H9 (cell line): ENCODE measurements at regions not wholly inside any gene's neighbourhood (a gene's known extent, or its start where the extent isn't known, plus 50 kb on each side); places are given as distances from the start of the nearest gene placed in this dataset.

Source experiments
- DNase-seq: peaks from one replicate; pipeline ENCODE4 v3.0.0-alpha.2; 2017
- H2AFZ ChIP-seq: one replicate; pipeline ENCODE4 v1.6.1; 2013; ENCODE audit warnings: mild to moderate bottlenecking, low read length, control low read depth, moderate library complexity
- H2AK5ac ChIP-seq: 2 replicates; pipeline ENCODE4 v1.6.1; 2013; ENCODE audit warnings: low read length, control low read depth, mixed read lengths; ENCODE audit not compliant: insufficient read length
- H2BK120ac ChIP-seq: one replicate; pipeline ENCODE4 v1.6.1; 2013; ENCODE audit warnings: low read depth, mild to moderate bottlenecking, low read length, control low read depth, inconsistent platforms; ENCODE audit not compliant: poor library complexity, severe bottlenecking
- H2BK12ac ChIP-seq: 2 replicates; pipeline ENCODE4 v1.6.1; 2013; ENCODE audit warnings: low read length, control low read depth, mixed read lengths, low read depth; ENCODE audit not compliant: insufficient read length
- H2BK15ac ChIP-seq: 2 replicates; pipeline ENCODE4 v1.6.1; 2013; ENCODE audit warnings: low read depth, low read length, control low read depth
- H2BK20ac ChIP-seq: one replicate; pipeline ENCODE4 v1.6.1; 2013; ENCODE audit warnings: low read depth, mild to moderate bottlenecking, low read length, control low read depth, inconsistent platforms; ENCODE audit not compliant: poor library complexity, severe bottlenecking
- H2BK5ac ChIP-seq: 2 replicates; pipeline ENCODE4 v1.6.1; 2013; ENCODE audit warnings: low read length, control low read depth, mixed read lengths; ENCODE audit not compliant: insufficient read length
- H3K14ac ChIP-seq: 2 replicates; pipeline ENCODE4 v1.6.1; 2013; ENCODE audit warnings: low read length, control low read depth; ENCODE audit not compliant: insufficient read depth
- H3K18ac ChIP-seq: 2 replicates; pipeline ENCODE4 v1.6.1; 2013; ENCODE audit warnings: low read depth, mild to moderate bottlenecking, mixed read lengths, low read length, control low read depth; ENCODE audit not compliant: insufficient read length
- H3K23ac ChIP-seq: 2 replicates; pipeline ENCODE4 v1.6.1; 2013; ENCODE audit warnings: low read length, control low read depth, mixed read lengths, low read depth; ENCODE audit not compliant: insufficient read length
- H3K23me2 ChIP-seq: 2 replicates; pipeline ENCODE4 v1.6.1; 2013; ENCODE audit warnings: low read depth, mild to moderate bottlenecking, mixed read lengths, low read length, control low read depth; ENCODE audit not compliant: insufficient read length, poor library complexity, severe bottlenecking
- H3K27ac ChIP-seq: 2 replicates; pipeline ENCODE4 v1.5.1; 2013; ENCODE audit warnings: low read length, control low read depth, mixed read lengths, low read depth; ENCODE audit not compliant: insufficient read length
- H3K27me3 ChIP-seq: 2 replicates; pipeline ENCODE4 v1.6.1; 2013; ENCODE audit warnings: low read length, control low read depth, inconsistent platforms; ENCODE audit not compliant: insufficient read depth
- H3K4ac ChIP-seq: 2 replicates; pipeline ENCODE4 v1.6.1; 2013; ENCODE audit warnings: low read depth, mild to moderate bottlenecking, control low read depth, inconsistent platforms, low read length, moderate library complexity
- H3K4me1 ChIP-seq: 2 replicates; pipeline ENCODE4 v1.6.1; 2013; ENCODE audit warnings: low read length, control low read depth, inconsistent platforms; ENCODE audit not compliant: insufficient read depth
- H3K4me2 ChIP-seq: 2 replicates; pipeline ENCODE4 v1.6.1; 2013; ENCODE audit warnings: low read length, control low read depth, mixed read lengths; ENCODE audit not compliant: insufficient read length, insufficient read depth
- H3K56ac ChIP-seq: 2 replicates; pipeline ENCODE4 v1.6.1; 2013; ENCODE audit warnings: low read depth, mild to moderate bottlenecking, mixed read lengths, low read length, control low read depth; ENCODE audit not compliant: insufficient read length
- H3K79me1 ChIP-seq: 2 replicates; pipeline ENCODE4 v1.6.1; 2013; ENCODE audit warnings: low read depth, mild to moderate bottlenecking, moderate library complexity, low read length, control low read depth, inconsistent platforms; ENCODE audit not compliant: insufficient read depth, poor library complexity, severe bottlenecking
- H3K79me2 ChIP-seq: 2 replicates; pipeline ENCODE4 v1.6.1; 2013; ENCODE audit warnings: low read length, control low read depth, inconsistent platforms; ENCODE audit not compliant: insufficient read depth
- H3K9ac ChIP-seq: 2 replicates; pipeline ENCODE4 v1.6.1; 2013; ENCODE audit warnings: low read length, control low read depth, mixed read lengths; ENCODE audit not compliant: insufficient read length; ENCODE audit errors: extremely low read depth
- H3K9me3 ChIP-seq: one replicate; pipeline ENCODE4 v1.6.1; 2013; ENCODE audit warnings: low read depth, low read length, inconsistent platforms; ENCODE audit not compliant: control insufficient read depth
- H3T11ph ChIP-seq: one replicate; pipeline ENCODE4 v1.6.1; 2013; ENCODE audit warnings: mild to moderate bottlenecking, low read length, control low read depth, inconsistent platforms
- H4K20me1 ChIP-seq: one replicate; pipeline ENCODE4 v1.6.1; 2013; ENCODE audit not compliant: control insufficient read depth, insufficient read length, insufficient read depth
- H4K5ac ChIP-seq: 2 replicates; pipeline ENCODE4 v1.6.1; 2013; ENCODE audit warnings: low read depth, mild to moderate bottlenecking, mixed read lengths, low read length, control low read depth; ENCODE audit not compliant: insufficient read length
- H4K8ac ChIP-seq: replicated peaks from 2 replicates; pipeline ENCODE4 v1.6.1; 2013; ENCODE audit warnings: low read length, control low read depth, mixed read lengths, low read depth; ENCODE audit not compliant: insufficient read length
- H4K91ac ChIP-seq: 2 replicates; pipeline ENCODE4 v1.6.1; 2013; ENCODE audit warnings: low read depth, mild to moderate bottlenecking, moderate library complexity, mixed read lengths, low read length, control low read depth; ENCODE audit not compliant: insufficient read length
- H3K27ac Mint-ChIP-seq, 3 experiments: 2 replicates in 2 of 3; 3 replicates in 1 of 3; pipeline ENCODE4 v1.8.0; 2020 to 2021; ENCODE audit warnings: mixed read lengths in 3 of 3, mild to moderate bottlenecking in 1 of 3, moderate library complexity in 1 of 3
- H3K27me3 Mint-ChIP-seq: 2 replicates; pipeline ENCODE4 v1.8.0; 2021; ENCODE audit warnings: low read depth, mild to moderate bottlenecking, moderate library complexity, mixed read lengths
- H3K36me3 Mint-ChIP-seq, 3 experiments: 2 replicates in 2 of 3; 3 replicates in 1 of 3; pipeline ENCODE4 v1.8.0; 2020 to 2021; ENCODE audit warnings: low read depth in 3 of 3, mixed read lengths in 3 of 3; ENCODE audit not compliant: insufficient read depth in 1 of 3
- H3K4me1 Mint-ChIP-seq, 2 experiments: 2 replicates each; pipeline ENCODE4 v1.8.0; 2020; ENCODE audit warnings: mixed read lengths in 2 of 2
- H3K4me3 Mint-ChIP-seq, 2 experiments: 2 replicates in 1 of 2; 3 replicates in 1 of 2; pipeline ENCODE4 v1.8.0; 2020 to 2021; ENCODE audit warnings: mild to moderate bottlenecking in 2 of 2, mixed read lengths in 2 of 2, moderate library complexity in 1 of 2
- H3K9me3 Mint-ChIP-seq, 2 experiments: 2 replicates in 1 of 2; 3 replicates in 1 of 2; pipeline ENCODE4 v1.8.0; 2020; ENCODE audit warnings: mild to moderate bottlenecking in 2 of 2, mixed read lengths in 2 of 2, moderate library complexity in 1 of 2
- CTCF ChIP-seq: fragments of 200-600 bp; sonication (generic); conservative IDR thresholded peaks from 3 replicates; pipeline ENCODE4 v1.8.0; 2021; ENCODE audit warnings: antibody characterized with exemption, mild to moderate bottlenecking
- WGBS: extraction: QIAGEN DNeasy Blood & Tissue Kit; methylation state at CpG from one replicate; pipeline ENCODE4 v1.1.7; 2013; ENCODE audit warnings: missing lambda C conversion rate, low lambda C conversion rate, mixed read lengths; ENCODE audit not compliant: insufficient read length; ENCODE audit errors: extremely low coverage; 5-methylcytosine and 5-hydroxymethylcytosine counted together

GRCh38 chr4:26082565-26082964, 168.5 kb downstream of the SMIM20 start:
- H4K8ac ChIP-seq, result no peak overlapping the region
- no peaks in the 10 kb centered on the region for H3K79me2 ChIP-seq
- no peak for DNase-seq
- H3K23me2 ChIP-seq, result no peaks in the 10 kb centered on the region
- no peak overlapping the region for H2AFZ ChIP-seq
- no peak overlapping the region for H3K18ac ChIP-seq
- H4K20me1 ChIP-seq, result no peaks in the 10 kb centered on the region
- Mint-ChIP-seq H3K36me3 (no peaks in the 10 kb centered on the region), H3K4me3 (no peak overlapping the region), H3K27me3 (no peaks in the 10 kb centered on the region), H3K4me1 (peaks cover 15 to 17% of the 10 kb centered on the region in 2 experiments), H3K27ac (no peak overlapping the region), H3K9me3 (no peaks in the 10 kb centered on the region)
- H3K27me3 ChIP-seq, result no peaks in the 10 kb centered on the region
- no peak overlapping the region for H3K4ac ChIP-seq
- H2AK5ac ChIP-seq, result no peak overlapping the region
- H3K56ac ChIP-seq, result no peak overlapping the region
- H3K79me1 ChIP-seq, result no peaks in the 10 kb centered on the region
- no peak overlapping the region for H2BK15ac ChIP-seq
- no CpG with 5 or more reads among the region's 5 CpGs for WGBS
- H2BK20ac ChIP-seq, result no peak overlapping the region
- no peaks in the 10 kb centered on the region for H3K9me3 ChIP-seq
- no peak overlapping the region for H3K23ac ChIP-seq
- H4K91ac ChIP-seq, result no peak overlapping the region
- no peak overlapping the region for H2BK5ac ChIP-seq
- H4K5ac ChIP-seq, result no peak overlapping the region
- H3K4me2 ChIP-seq, result no peak overlapping the region
- no peak overlapping the region for H3K14ac ChIP-seq
- H2BK120ac ChIP-seq, result no peak overlapping the region
- no peak overlapping the region for H2BK12ac ChIP-seq
- no peak overlapping the region for H3T11ph ChIP-seq
- no peak overlapping the region for H3K27ac ChIP-seq
- H3K4me1 ChIP-seq, result peaks cover 4% of the 10 kb centered on the region; the same call in 1 of the 2 replicates
- H3K9ac ChIP-seq, result no peak overlapping the region
- no peak for TF ChIP-seq CTCF
